HCT116 (cell line): ENCODE measurements at regions not wholly inside any gene's neighbourhood (a gene's known extent, or its start where the extent isn't known, plus 50 kb on each side); places are given as distances from the start of the nearest gene placed in this dataset.

Experiments
- ATAC-seq: fragments of 200-7000 bp; cut with Tn5 transposase; 2 replicates; pipeline ENCODE4 v1.9.1; 2020; ENCODE audit warnings: mild to moderate bottlenecking, moderate library complexity
- BruUV-seq: library from RNA; stranded (reverse); fragments of 400-500 nt; replicated peaks from 2 replicates; lab custom pipeline; 2021; lab: Mats Ljungman, UMichigan
- CTCF ChIA-PET: fragments of 300-600 bp; sonication (Branson Sonifier 250); formaldehyde crosslinking; loops from one replicate; lab custom pipeline; 2021; ENCODE audit warnings: antibody characterized with exemption; lab: Charles Lee
- POLR2A ChIA-PET: fragments of 300-600, 350-600 bp; sonication (Branson Sonifier 250); formaldehyde crosslinking; loops from one replicate; lab custom pipeline; 2021; ENCODE audit warnings: antibody characterized with exemption; lab: Charles Lee
- RAD21 ChIA-PET, 2 experiments: fragments of 300-600 bp; sonication (Branson Sonifier 250); formaldehyde crosslinking; loops; one replicate each; lab custom pipeline; 2023; ENCODE audit warnings: low total read pairs in 2 of 2; ENCODE audit not compliant: uncharacterized antibody in 2 of 2, unreplicated experiment in 2 of 2, low non-redundant PET in 1 of 2; lab: Charles Lee
- DNase-seq: peaks from one replicate; pipeline ENCODE4 v3.0.0-alpha.2; 2010; ENCODE audit warnings: low read depth, low spot score
- H2AFZ ChIP-seq: fragments of 200-600 bp; shearing (Covaris generic), sonication (generic); 2 replicates; pipeline ENCODE4 v1.6.1; 2017; ENCODE audit warnings: low read depth, mixed run types, mixed read lengths, antibody characterized with exemption, low read length; ENCODE audit not compliant: poor library complexity, severe bottlenecking
- H3K27ac ChIP-seq: 2 replicates; pipeline ENCODE4 v1.5.1; 2012; ENCODE audit warnings: low read depth, low read length
- H3K27me3 ChIP-seq: fragments of 200-600 bp; sonication (generic); 2 replicates; pipeline ENCODE4 v1.6.1; 2016; ENCODE audit warnings: mixed run types, low read length, mixed read lengths; ENCODE audit not compliant: insufficient read depth
- H3K36me3 ChIP-seq, 2 experiments: fragments of 200-500 bp in 1 of 2; fragments of 200-600 bp in 1 of 2; sonication (Bioruptor generic) in 1 of 2; sonication (generic) in 1 of 2; 2 replicates each; pipeline versions ENCODE4 v1.5.1 to v1.6.1; 2014 to 2016; ENCODE audit warnings: low read length in 2 of 2, inconsistent platforms in 1 of 2, mixed read lengths in 1 of 2, mixed run types in 1 of 2; ENCODE audit not compliant: insufficient read depth in 2 of 2, control insufficient read depth in 1 of 2
- H3K4me1 ChIP-seq, 2 experiments: fragments of 200-600 bp in 1 of 2; sonication (generic) in 1 of 2; 2 replicates each; pipeline versions ENCODE4 v1.5.1 to v1.6.1; 2012 to 2017; ENCODE audit warnings: low read length in 2 of 2, inconsistent platforms in 1 of 2, mild to moderate bottlenecking in 1 of 2, mixed read lengths in 1 of 2, mixed run types in 1 of 2, moderate library complexity in 1 of 2; ENCODE audit not compliant: insufficient read depth in 2 of 2, control insufficient read depth in 1 of 2
- H3K4me2 ChIP-seq: fragments of 200-600 bp; sonication (generic); 2 replicates; pipeline ENCODE4 v1.6.1; 2017; ENCODE audit warnings: mixed run types, low read length, mixed read lengths
- H3K4me3 ChIP-seq, 2 experiments: fragments of 200-600 bp in 1 of 2; sonication (generic) in 1 of 2; replicated peaks in 1 of 2; 2 replicates each; pipeline ENCODE4 v1.5.1; 2011 to 2016; ENCODE audit warnings: low read length in 2 of 2, control low read depth in 1 of 2, low read depth in 1 of 2, mild to moderate bottlenecking in 1 of 2, mixed read lengths in 1 of 2, mixed run types in 1 of 2
- H3K79me2 ChIP-seq: fragments of 200-600 bp; sonication (generic); 2 replicates; pipeline ENCODE4 v1.6.1; 2017; ENCODE audit warnings: mild to moderate bottlenecking, mixed run types, low read length, moderate library complexity, mixed read lengths; ENCODE audit not compliant: insufficient read depth
- H3K9ac ChIP-seq: fragments of 200-600 bp; sonication (generic); 2 replicates; pipeline ENCODE4 v1.6.1; 2016; ENCODE audit warnings: low read length, mixed read lengths
- H3K9me2 ChIP-seq: fragments of 200-600 bp; sonication (generic), shearing (Covaris generic); 2 replicates; pipeline ENCODE4 v1.6.1; 2017; ENCODE audit warnings: mixed run types, mild to moderate bottlenecking, moderate library complexity; ENCODE audit not compliant: insufficient read depth
- H3K9me3 ChIP-seq, 2 experiments: fragments of 200-500 bp in 1 of 2; fragments of 200-600 bp in 1 of 2; sonication (Bioruptor generic) in 1 of 2; sonication (generic) in 1 of 2; 2 replicates each; pipeline ENCODE4 v1.6.1; 2014 to 2017; ENCODE audit warnings: low read length in 2 of 2, mixed read lengths in 2 of 2, inconsistent platforms in 1 of 2, low read depth in 1 of 2, mild to moderate bottlenecking in 1 of 2, mixed run types in 1 of 2, moderate library complexity in 1 of 2; ENCODE audit not compliant: control insufficient read depth in 1 of 2, insufficient read depth in 1 of 2
- H4K20me1 ChIP-seq: fragments of 200-600 bp; sonication (generic), shearing (Covaris generic); 2 replicates; pipeline ENCODE4 v1.6.1; 2017; ENCODE audit warnings: mixed run types, mild to moderate bottlenecking, moderate library complexity; ENCODE audit not compliant: insufficient read depth
- ATF3 ChIP-seq: IDR thresholded peaks from 2 replicates; pipeline ENCODE4 v1.6.1; 2012
- CBX3 ChIP-seq: IDR thresholded peaks from 2 replicates; pipeline ENCODE4 v1.6.1; 2012; ENCODE audit warnings: low read depth
- EGR1 ChIP-seq: IDR thresholded peaks from 2 replicates; pipeline ENCODE4 v1.6.1; 2012; ENCODE audit warnings: low read depth
- EZH2 ChIP-seq: fragments of 200-600 bp; sonication (generic); IDR thresholded peaks from 2 replicates; pipeline ENCODE4 v1.6.1; 2017; ENCODE audit warnings: antibody characterized with exemption, mixed run types
- POLR2A ChIP-seq: IDR thresholded peaks from 2 replicates; pipeline ENCODE4 v1.7.0; 2011; ENCODE audit warnings: borderline replicate concordance; ENCODE audit not compliant: insufficient read depth, insufficient read length; ENCODE audit errors: extremely low read depth
- SIN3A ChIP-seq: IDR thresholded peaks from 2 replicates; pipeline ENCODE4 v1.6.1; 2012; ENCODE audit warnings: low read depth
- SP1 ChIP-seq: IDR thresholded peaks from 2 replicates; pipeline ENCODE4 v1.6.1; 2012; ENCODE audit warnings: low read depth
- SRF ChIP-seq: IDR thresholded peaks from 2 replicates; pipeline ENCODE4 v1.6.1; 2012; ENCODE audit warnings: low read depth
- TCF7L2 ChIP-seq: IDR thresholded peaks from 2 replicates; pipeline ENCODE4 v1.7.0; 2011; ENCODE audit warnings: borderline replicate concordance, inconsistent platforms; ENCODE audit not compliant: insufficient read depth, insufficient read length; ENCODE audit errors: extremely low read depth
- YY1 ChIP-seq: IDR thresholded peaks from 2 replicates; pipeline ENCODE4 v1.6.1; 2011; ENCODE audit warnings: low read length, low read depth, moderate library complexity, mild to moderate bottlenecking; ENCODE audit not compliant: insufficient replicate concordance; ENCODE audit errors: extremely low read depth
- ZFX ChIP-seq: fragments of 450-650 bp; IDR thresholded peaks from 2 replicates; pipeline ENCODE4 v1.6.1; 2017
- ZNF274 ChIP-seq: fragments of 200-500 bp; sonication (Bioruptor generic); IDR thresholded peaks from 2 replicates; pipeline ENCODE4 v1.6.1; 2014; ENCODE audit warnings: mild to moderate bottlenecking, low read depth, low read length, inconsistent platforms
- intact Hi-C: fragments of 100-400 bp; cut with micrococcal nuclease; formaldehyde crosslinking; loops from 2 replicates; pipeline ENCODE4 v1.10.0; 2022

- ChIA-PET CTCF (no interaction called here), RAD21 (no interaction called here), POLR2A (no interaction called here)
- Histone ChIP-seq H3K4me3 (no peak overlapping the region), H3K36me3 (no peaks in the 10 kb centered on the region), H3K4me1 (no peaks in the 10 kb centered on the region; a peak in 1 of 4 replicates), H3K79me2 (no peaks in the 10 kb centered on the region), H2AFZ (no peak overlapping the region), H3K9ac (no peak overlapping the region), H3K9me2 (no peaks in the 10 kb centered on the region), H3K27ac (no peak overlapping the region), H3K4me2 (no peak overlapping the region), H4K20me1 (no peaks in the 10 kb centered on the region), H3K27me3 (no peaks in the 10 kb centered on the region), H3K9me3 (peaks cover 0 to 13% of the 10 kb centered on the region in 2 experiments; a peak in 1 of 4 replicates)
- intact Hi-C loops = no loop called here
- no peak for TF ChIP-seq POLR2A
- no peak for TF ChIP-seq SP1
- TF ChIP-seq EGR1 = no peak
- TF ChIP-seq CBX3 = no peak
- no peak for TF ChIP-seq SIN3A
- TF ChIP-seq YY1 = no peak
- TF ChIP-seq EZH2 = no peak
- TF ChIP-seq TCF7L2 = no peak
- no peak for TF ChIP-seq SRF
- DNase-seq (no peak), ATAC-seq (no peak)
- no TSS peak for BruUV-seq
Observed at GRCh38 chr4:13893211-13893610, 265.7 kb upstream of the BOD1L1 start.

GRCh38 chr4:13893987-13894386 lies 266.5 kb upstream of the BOD1L1 start:
- no peak for ATAC-seq
- Histone ChIP-seq H2AFZ (no peak overlapping the region), H3K9me3 (peaks cover 0 to 13% of the 10 kb centered on the region in 2 experiments; a peak in 1 of 4 replicates), H3K36me3 (no peaks in the 10 kb centered on the region), H3K27ac (no peak overlapping the region), H3K27me3 (no peaks in the 10 kb centered on the region), H3K4me1 (no peaks in the 10 kb centered on the region; a peak in 1 of 4 replicates), H3K9me2 (no peaks in the 10 kb centered on the region), H3K79me2 (no peaks in the 10 kb centered on the region), H3K4me2 (no peak overlapping the region), H4K20me1 (no peaks in the 10 kb centered on the region), H3K9ac (no peak overlapping the region), H3K4me3 (no peak overlapping the region)
- TF ChIP-seq ZFX (no peak), CBX3 (no peak), ATF3 (no peak), ZNF274 (no peak), YY1 (no peak), SIN3A (no peak), TCF7L2 (no peak)
- intact Hi-C loops = no loop called here
- ChIA-PET CTCF (no interaction called here), RAD21 (no interaction called here), POLR2A (no interaction called here)
- no TSS peak for BruUV-seq
- no peak for DNase-seq
